Neural cell (in vitro differentiated cells): ENCODE measurements at regions not wholly inside any gene's neighbourhood (a gene's known extent, or its start where the extent isn't known, plus 50 kb on each side); places are given as distances from the start of the nearest gene placed in this dataset.

Experiments
- H2AFZ ChIP-seq: fragments of 200-600, 300-800 bp; sonication (generic), shearing (Covaris generic); 2 replicates; pipeline ENCODE4 v1.6.0; 2014; ENCODE audit warnings: low read depth, mild to moderate bottlenecking, antibody characterized with exemption, low read length, moderate library complexity
- H3F3A ChIP-seq: fragments of 200-600 bp; shearing (Covaris generic); 2 replicates; pipeline ENCODE4 v1.6.1; 2016; ENCODE audit warnings: mild to moderate bottlenecking, moderate library complexity, mixed read lengths, antibody characterized with exemption, low read length; ENCODE audit not compliant: insufficient read depth, poor library complexity, severe bottlenecking
- H3K27ac ChIP-seq: fragments of 200-600, 300-800 bp; sonication (generic), shearing (Covaris generic); 2 replicates; pipeline ENCODE4 v1.5.1; 2014; ENCODE audit warnings: mild to moderate bottlenecking, low read length, moderate library complexity
- H3K27me3 ChIP-seq: fragments of 300-800, 200-600 bp; sonication (generic), shearing (Covaris generic); 2 replicates; pipeline ENCODE4 v1.6.0; 2014; ENCODE audit warnings: mild to moderate bottlenecking, low read depth, low read length, moderate library complexity; ENCODE audit not compliant: insufficient read depth
- H3K36me3 ChIP-seq: fragments of 300-800, 200-600 bp; sonication (generic), shearing (Covaris generic); 2 replicates; pipeline ENCODE4 v1.5.1; 2014; ENCODE audit warnings: mild to moderate bottlenecking, antibody characterized with exemption, low read length, moderate library complexity; ENCODE audit not compliant: insufficient read depth
- H3K4me2 ChIP-seq: fragments of 300-800, 200-600 bp; sonication (generic), shearing (Covaris generic); 2 replicates; pipeline ENCODE4 v1.6.0; 2014; ENCODE audit warnings: mild to moderate bottlenecking, low read length
- H3K4me3 ChIP-seq: fragments of 300-800, 200-600 bp; sonication (generic), shearing (Covaris generic); 2 replicates; pipeline ENCODE4 v1.5.1; 2014; ENCODE audit warnings: mild to moderate bottlenecking, low read length, moderate library complexity
- H3K79me2 ChIP-seq: fragments of 200-600 bp; shearing (Covaris generic); replicated peaks from 2 replicates; pipeline ENCODE4 v1.6.0; 2014; ENCODE audit warnings: mild to moderate bottlenecking, low read length, moderate library complexity; ENCODE audit not compliant: insufficient read depth
- H3K9ac ChIP-seq: fragments of 300-800, 200-600 bp; sonication (generic), shearing (Covaris generic); 2 replicates; pipeline ENCODE4 v1.6.1; 2016; ENCODE audit warnings: mild to moderate bottlenecking, low read length, mixed read lengths
- H3K9me2 ChIP-seq: fragments of 200-600 bp; shearing (Covaris generic); 2 replicates; pipeline ENCODE4 v1.6.1; 2016; ENCODE audit warnings: mild to moderate bottlenecking, low read length, mixed read lengths; ENCODE audit not compliant: insufficient read depth
- H3K9me3 ChIP-seq: fragments of 200-600, 300-800 bp; sonication (generic), shearing (Covaris generic); 2 replicates; pipeline ENCODE4 v1.6.1; 2016; ENCODE audit warnings: mild to moderate bottlenecking, mixed run types, low read length, moderate library complexity, mixed read lengths
- H4K20me1 ChIP-seq: fragments of 200-600 bp; shearing (Covaris generic); 2 replicates; pipeline ENCODE4 v1.6.1; 2016; ENCODE audit warnings: mild to moderate bottlenecking, mixed run types; ENCODE audit not compliant: insufficient read depth
- CTCF ChIP-seq: fragments of 450-650 bp; IDR thresholded peaks from 2 replicates; pipeline ENCODE4 v1.5.1; 2014; ENCODE audit warnings: antibody characterized with exemption, mild to moderate bottlenecking, moderate library complexity; ENCODE audit not compliant: poor library complexity, severe bottlenecking
- EP300 ChIP-seq: fragments of 450-650 bp; conservative IDR thresholded peaks from 2 replicates; pipeline ENCODE4 v1.6.1; 2014; ENCODE audit warnings: antibody characterized with exemption, mild to moderate bottlenecking, moderate library complexity; ENCODE audit not compliant: poor library complexity, severe bottlenecking
- EZH2 ChIP-seq: fragments of 200-600, 300-800 bp; shearing (Covaris generic), sonication (generic); IDR thresholded peaks from 2 replicates; pipeline ENCODE4 v1.6.1; 2014; ENCODE audit warnings: antibody characterized with exemption, low read length, borderline replicate concordance, mild to moderate bottlenecking; ENCODE audit not compliant: insufficient read depth, poor library complexity, severe bottlenecking
- MXI1 ChIP-seq: fragments of 450-650 bp; conservative IDR thresholded peaks from 2 replicates; pipeline ENCODE4 v1.6.1; 2014; ENCODE audit warnings: antibody characterized with exemption, mild to moderate bottlenecking; ENCODE audit not compliant: poor library complexity, severe bottlenecking
- POLR2AphosphoS5 ChIP-seq: IDR thresholded peaks from 2 replicates; pipeline ENCODE4 v1.6.1; 2012
- RAD21 ChIP-seq: fragments of 450-650 bp; conservative IDR thresholded peaks from 2 replicates; pipeline ENCODE4 v1.6.1; 2014; ENCODE audit warnings: antibody characterized with exemption, mild to moderate bottlenecking, moderate library complexity
- REST ChIP-seq: IDR thresholded peaks from 2 replicates; pipeline ENCODE4 v1.6.1; 2012; ENCODE audit warnings: borderline replicate concordance
- SMC3 ChIP-seq: fragments of 450-650 bp; conservative IDR thresholded peaks from 2 replicates; pipeline ENCODE4 v1.6.1; 2014; ENCODE audit warnings: antibody characterized with exemption, mild to moderate bottlenecking, moderate library complexity; ENCODE audit not compliant: poor library complexity
- TAF1 ChIP-seq: IDR thresholded peaks from 2 replicates; pipeline ENCODE4 v1.6.1; 2012; ENCODE audit warnings: low read depth

GRCh38 chr18:37710726-37711125 lies 145.1 kb upstream of the CELF4 start:
- Histone ChIP-seq H3K27ac (no peak overlapping the region), H3K4me2 (no peak overlapping the region), H3K4me3 (no peak overlapping the region), H3K9ac (no peak overlapping the region), H3K9me3 (no peaks in the 10 kb centered on the region), H3K36me3 (no peaks in the 10 kb centered on the region), H3K27me3 (no peaks in the 10 kb centered on the region), H4K20me1 (no peaks in the 10 kb centered on the region), H3F3A (no peaks in the 10 kb centered on the region), H2AFZ (no peak overlapping the region), H3K9me2 (no peaks in the 10 kb centered on the region), H3K79me2 (no peaks in the 10 kb centered on the region)
- TF ChIP-seq POLR2AphosphoS5 = no peak
- TF ChIP-seq CTCF = no peak
- no peak for TF ChIP-seq EZH2
- TF ChIP-seq RAD21 = no peak
- no peak for TF ChIP-seq REST
- TF ChIP-seq EP300 = no peak
- TF ChIP-seq SMC3 = no peak
- TF ChIP-seq MXI1 = no peak
- no peak for TF ChIP-seq TAF1

- Histone ChIP-seq H3K36me3 (no peaks in the 10 kb centered on the region), H3K4me2 (no peak overlapping the region), H3K9me2 (no peaks in the 10 kb centered on the region), H3K27ac (no peak overlapping the region), H3K79me2 (no peaks in the 10 kb centered on the region), H3K27me3 (no peaks in the 10 kb centered on the region), H3K4me3 (no peak overlapping the region), H4K20me1 (no peaks in the 10 kb centered on the region), H3F3A (no peaks in the 10 kb centered on the region), H3K9ac (no peak overlapping the region), H3K9me3 (no peaks in the 10 kb centered on the region), H2AFZ (no peak overlapping the region)
- TF ChIP-seq TAF1 = no peak
- no peak for TF ChIP-seq REST
- TF ChIP-seq SMC3 = no peak
- TF ChIP-seq MXI1 = no peak
- TF ChIP-seq RAD21 = no peak
- no peak for TF ChIP-seq POLR2AphosphoS5
- no peak for TF ChIP-seq CTCF
- TF ChIP-seq EP300 = no peak
- no peak for TF ChIP-seq EZH2
These were observed 144.1 kb upstream of the CELF4 start for GRCh38 chr18:37709740-37710139.
